Activated CD4-positive, alpha-beta T cell treated with anti-CD3 and anti-CD28 coated beads for 36 hours (primary cell): ENCODE measurements at regions not wholly inside any gene's neighbourhood (a gene's known extent, or its start where the extent isn't known, plus 50 kb on each side); places are given as distances from the start of the nearest gene placed in this dataset.

Experiments
- ATAC-seq: fragments of 200-7000 bp; cut with Tn5 transposase; one replicate; pipeline ENCODE4 v1.10.0; 2021; ENCODE audit warnings: mild to moderate bottlenecking, moderate library complexity
- CTCF ChIA-PET: fragments of 350-600 bp; sonication (Branson Sonifier 250); formaldehyde crosslinking; loops from one replicate; lab custom pipeline; 2021; ENCODE audit warnings: antibody characterized with exemption; lab: Charles Lee
- POLR2A ChIA-PET: fragments of 350-600 bp; sonication (Branson Sonifier 250); formaldehyde crosslinking; loops from one replicate; lab custom pipeline; 2021; ENCODE audit warnings: antibody characterized with exemption, inconsistent platforms; lab: Charles Lee
- DNase-seq: peaks from one replicate; pipeline ENCODE4 v3.0.0-alpha.2; 2020
- H3K27ac Mint-ChIP-seq: one replicate; pipeline ENCODE4 v1.8.0; 2021; ENCODE audit warnings: mixed read lengths
- H3K27me3 Mint-ChIP-seq: one replicate; pipeline ENCODE4 v1.8.0; 2021; ENCODE audit warnings: mixed read lengths
- H3K36me3 Mint-ChIP-seq: one replicate; pipeline ENCODE4 v1.8.0; 2021; ENCODE audit warnings: low read depth, mixed read lengths
- H3K4me1 Mint-ChIP-seq: one replicate; pipeline ENCODE4 v1.8.0; 2021; ENCODE audit warnings: mixed read lengths
- H3K4me3 Mint-ChIP-seq: one replicate; pipeline ENCODE4 v1.8.0; 2021; ENCODE audit warnings: mild to moderate bottlenecking, moderate library complexity, mixed read lengths
- H3K9me3 Mint-ChIP-seq: one replicate; pipeline ENCODE4 v1.8.0; 2021; ENCODE audit warnings: low read depth, mixed read lengths
- intact Hi-C, 2 experiments: fragments of 100-400 bp; cut with DNase I in 1 of 2; cut with micrococcal nuclease in 1 of 2; formaldehyde crosslinking; loops; one replicate each; pipeline versions ENCODE4 v1.14.2 to v1.15.1; 2022 to 2024; cut with DNase I, micrococcal nuclease

DNA sequence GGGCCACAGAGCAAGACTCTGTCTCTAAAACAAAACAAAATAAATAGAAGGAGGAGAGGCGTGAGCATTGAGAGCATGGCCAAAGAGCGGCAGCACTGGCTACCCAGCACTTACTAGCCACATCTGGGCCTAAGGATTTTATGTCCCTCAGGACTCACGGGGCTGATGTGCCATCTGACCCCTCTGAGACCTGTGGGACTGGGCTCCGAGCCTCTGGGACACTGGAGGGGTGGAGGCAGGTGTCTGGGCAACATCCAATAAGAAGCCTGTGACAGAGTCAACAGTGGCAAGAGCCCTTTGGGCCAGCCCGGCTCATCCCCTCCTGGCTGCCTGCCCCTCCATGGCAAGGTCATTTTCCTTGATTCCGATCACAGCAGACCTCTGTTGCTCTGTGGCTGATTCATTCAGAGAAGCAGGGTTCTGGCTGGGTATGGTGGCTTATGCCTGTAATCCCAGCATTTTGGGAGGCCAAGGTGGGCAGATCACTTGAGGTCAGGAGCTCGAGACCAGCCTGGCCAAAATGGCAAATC is 60.7 kb downstream of the RRM2 start:
- Mint-ChIP-seq H3K27me3 (no peaks in the 10 kb centered on the region), H3K4me3 (no peak overlapping the region), H3K27ac (no peak overlapping the region), H3K36me3 (peaks cover 4% of the 10 kb centered on the region), H3K4me1 (no peaks in the 10 kb centered on the region), H3K9me3 (no peaks in the 10 kb centered on the region)
- ChIA-PET CTCF (no interaction called here), POLR2A (no interaction called here)
- no peak for DNase-seq
- intact Hi-C loops, result no loop called here
- ATAC-seq, result no peak

DNA sequence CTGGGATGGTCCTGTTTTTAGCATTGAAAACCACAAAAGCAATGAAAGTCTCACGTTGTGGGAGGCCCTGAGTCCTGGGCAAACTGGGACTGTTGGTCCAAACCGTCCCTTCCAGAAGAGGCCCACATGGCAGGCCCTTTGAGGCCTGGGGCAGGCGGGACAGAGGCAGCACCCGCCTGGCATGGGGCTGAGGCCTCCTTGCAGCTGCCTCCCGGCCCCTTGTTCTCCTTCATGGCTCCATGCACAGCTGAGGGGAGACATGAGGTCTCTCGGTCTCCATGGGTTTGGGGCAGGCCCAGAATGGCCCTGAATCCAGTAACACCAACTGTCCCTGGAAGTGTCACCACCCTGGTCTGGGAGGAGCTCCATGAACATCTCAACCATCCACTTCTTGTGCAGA is 61.9 kb downstream of the RRM2 start:
- intact Hi-C loops, result no loop called here
- CTCF ChIA-PET, result no interaction called here
- POLR2A ChIA-PET, result no interaction called here
- no peak for ATAC-seq
- H3K27me3 Mint-ChIP-seq, result no peaks in the 10 kb centered on the region
- H3K36me3 Mint-ChIP-seq, result peaks cover 8% of the 10 kb centered on the region
- no peak for DNase-seq
- no peak overlapping the region for H3K27ac Mint-ChIP-seq
- H3K9me3 Mint-ChIP-seq, result no peaks in the 10 kb centered on the region
- H3K4me3 Mint-ChIP-seq, result no peak overlapping the region
- H3K4me1 Mint-ChIP-seq, result no peaks in the 10 kb centered on the region

DNA sequence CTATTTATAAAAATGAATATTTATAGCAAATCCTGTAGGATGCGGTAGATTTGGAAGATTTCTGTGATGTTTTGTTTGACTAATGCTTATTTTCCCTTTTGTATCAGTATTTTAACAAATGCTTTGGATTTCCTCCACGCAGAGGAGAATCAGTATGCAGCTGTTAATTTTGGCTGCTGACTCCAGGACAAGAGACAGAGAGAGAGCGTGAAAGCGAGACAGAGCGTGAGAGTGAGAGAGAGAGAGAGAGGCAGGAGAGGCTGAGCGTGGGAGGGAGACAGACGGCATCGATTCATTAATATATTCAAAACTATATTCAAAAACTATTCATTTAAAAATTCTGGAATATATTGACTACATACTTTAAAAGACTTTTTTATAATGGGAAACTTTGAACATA is 62.5 kb downstream of the RRM2 start:
- Mint-ChIP-seq H3K4me3 (no peak overlapping the region), H3K36me3 (peaks cover 8% of the 10 kb centered on the region), H3K9me3 (peaks cover 3% of the 10 kb centered on the region), H3K27me3 (no peaks in the 10 kb centered on the region), H3K27ac (no peak overlapping the region), H3K4me1 (no peaks in the 10 kb centered on the region)
- ChIA-PET CTCF (no interaction called here), POLR2A (no interaction called here)
- no peak for ATAC-seq
- intact Hi-C loops, result no loop called here
- no peak for DNase-seq

DNA sequence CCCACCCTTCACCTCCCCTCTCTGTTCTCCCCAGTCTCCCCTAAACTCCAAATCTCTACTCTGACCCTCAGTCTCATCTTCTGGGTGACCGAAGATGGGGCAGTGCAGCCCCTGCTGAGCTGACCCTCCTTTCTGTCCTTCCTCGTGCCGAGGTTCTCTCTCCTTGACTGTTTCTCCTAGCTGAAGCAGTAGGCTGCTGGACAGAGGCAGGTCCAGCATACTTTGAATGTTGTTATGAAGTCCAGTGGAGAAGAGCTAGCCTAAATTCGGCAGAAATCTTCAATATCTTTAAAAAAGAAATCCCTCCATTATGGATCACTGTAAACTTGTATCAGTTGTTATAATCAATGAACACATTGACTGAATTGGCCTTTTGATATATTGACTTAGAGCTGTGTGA is 63.2 kb downstream of the RRM2 start:
- Mint-ChIP-seq H3K4me1 (no peaks in the 10 kb centered on the region), H3K27ac (no peak overlapping the region), H3K36me3 (peaks cover 8% of the 10 kb centered on the region), H3K27me3 (no peaks in the 10 kb centered on the region), H3K4me3 (no peak overlapping the region), H3K9me3 (peaks cover 5% of the 10 kb centered on the region)
- ChIA-PET CTCF (interaction anchor here (0.7 kb wide), 2 partner anchors 344 to 363 kb away, joined by 3 read pairs; no protein-coding TSS in a partner anchor), POLR2A (no interaction called here)
- intact Hi-C loops, result no loop called here
- DNase-seq, result no peak
- ATAC-seq, result no peak

DNA sequence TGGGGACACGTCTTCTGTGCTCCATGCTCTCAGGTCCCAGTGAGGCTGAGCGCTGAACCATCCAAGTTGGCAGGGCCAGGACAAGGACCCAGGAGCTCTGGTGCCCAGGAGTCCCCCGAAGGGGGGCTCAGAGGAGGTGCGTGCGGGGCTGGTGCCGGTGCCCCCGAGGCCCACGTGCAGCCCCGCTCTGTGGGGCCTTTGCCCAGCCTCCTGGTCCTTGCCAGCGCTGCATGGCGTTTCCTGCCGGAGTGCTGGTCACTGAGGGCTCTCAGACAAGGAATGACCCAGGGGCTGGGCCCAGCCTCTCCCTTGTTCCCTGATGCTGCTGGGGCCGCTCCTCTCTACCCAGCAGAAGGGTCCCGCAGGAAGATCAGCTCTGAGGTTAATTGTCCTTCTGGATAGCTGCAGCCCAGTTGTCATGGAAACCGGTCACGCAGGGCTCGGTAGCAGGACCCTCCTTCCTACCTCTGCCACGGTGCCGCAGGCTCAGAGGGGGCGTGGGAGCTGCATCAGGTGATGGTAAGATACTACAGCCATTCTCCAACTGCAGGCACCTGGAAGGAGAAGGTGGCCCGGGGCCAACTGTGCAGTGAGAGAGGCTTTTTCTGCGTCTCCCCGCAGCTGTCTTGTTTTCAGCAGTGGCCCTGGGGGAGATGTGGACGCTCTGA is 64.5 kb downstream of the RRM2 start:
- POLR2A ChIA-PET, result no interaction called here
- no peak for ATAC-seq
- peaks cover 4% of the 10 kb centered on the region for H3K36me3 Mint-ChIP-seq

DNA sequence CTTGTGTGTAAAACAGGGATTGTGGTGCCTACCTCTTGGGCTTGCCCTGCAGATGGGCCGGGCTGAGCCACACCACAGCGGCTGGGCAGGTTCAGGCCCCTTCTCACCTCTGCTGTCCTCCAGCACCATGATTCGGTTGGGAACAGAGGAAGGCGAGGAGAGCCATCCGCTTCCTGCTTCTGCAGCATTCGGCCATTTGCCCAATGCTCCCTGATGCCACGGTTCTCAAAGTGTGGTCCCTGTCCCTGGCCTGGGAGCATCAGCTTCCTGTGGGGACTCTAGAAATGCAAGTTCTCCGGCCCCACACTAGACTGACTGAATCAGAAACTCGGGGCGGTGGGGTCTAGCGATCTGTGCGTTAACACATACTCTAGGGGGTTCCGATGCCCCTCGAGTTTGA is 65.1 kb downstream of the RRM2 start:
- CTCF ChIA-PET, result no interaction called here

More for the DNA sequence above, 64.5 kb downstream of the RRM2 start:
- CTCF ChIA-PET, result no interaction called here
- DNase-seq, result no peak
- Mint-ChIP-seq H3K27me3 (no peaks in the 10 kb centered on the region), H3K27ac (no peak overlapping the region), H3K4me1 (no peaks in the 10 kb centered on the region), H3K9me3 (peaks cover 5% of the 10 kb centered on the region), H3K4me3 (no peak overlapping the region)
- intact Hi-C loops, result no loop called here

DNA sequence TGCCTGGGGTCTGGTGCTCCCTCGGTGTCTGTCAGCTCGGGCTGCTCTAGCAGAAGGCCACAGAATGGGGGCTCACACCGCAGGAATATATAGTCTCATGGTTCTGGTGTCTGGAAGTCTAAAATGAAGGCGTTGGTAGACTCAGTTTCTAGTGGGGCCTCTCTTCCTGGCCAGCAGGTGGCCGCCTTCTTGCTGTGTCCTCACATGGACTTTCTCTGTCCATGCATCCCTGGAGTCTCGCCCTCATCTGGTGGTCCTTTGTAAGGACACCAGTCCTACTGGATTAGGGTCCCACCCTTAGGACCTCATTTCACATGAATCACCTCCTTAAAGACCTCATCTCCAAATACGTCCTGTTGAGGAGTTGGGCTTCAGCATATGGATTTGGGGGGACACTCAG is 65.7 kb downstream of the RRM2 start:
- Mint-ChIP-seq H3K36me3 (peaks cover 4% of the 10 kb centered on the region), H3K9me3 (peaks cover 5% of the 10 kb centered on the region), H3K4me1 (no peaks in the 10 kb centered on the region), H3K4me3 (no peak overlapping the region), H3K27ac (no peak overlapping the region), H3K27me3 (no peaks in the 10 kb centered on the region)
- ChIA-PET POLR2A (no interaction called here), CTCF (interaction anchor here (0.8 to 1.0 kb wide), 2 partner anchors 64 to 221 kb away, joined by 3 to 5 read pairs; no protein-coding TSS in a partner anchor)
- DNase-seq (no peak), ATAC-seq (no peak)
- intact Hi-C loops, result no loop called here

More for the DNA sequence above, 65.1 kb downstream of the RRM2 start:
- Mint-ChIP-seq H3K4me3 (no peak overlapping the region), H3K4me1 (no peaks in the 10 kb centered on the region), H3K36me3 (peaks cover 4% of the 10 kb centered on the region), H3K27ac (no peak overlapping the region), H3K9me3 (peaks cover 5% of the 10 kb centered on the region), H3K27me3 (no peaks in the 10 kb centered on the region)
- DNase-seq, result no peak
- no peak for ATAC-seq
- intact Hi-C loops, result no loop called here
- POLR2A ChIA-PET, result no interaction called here

DNA sequence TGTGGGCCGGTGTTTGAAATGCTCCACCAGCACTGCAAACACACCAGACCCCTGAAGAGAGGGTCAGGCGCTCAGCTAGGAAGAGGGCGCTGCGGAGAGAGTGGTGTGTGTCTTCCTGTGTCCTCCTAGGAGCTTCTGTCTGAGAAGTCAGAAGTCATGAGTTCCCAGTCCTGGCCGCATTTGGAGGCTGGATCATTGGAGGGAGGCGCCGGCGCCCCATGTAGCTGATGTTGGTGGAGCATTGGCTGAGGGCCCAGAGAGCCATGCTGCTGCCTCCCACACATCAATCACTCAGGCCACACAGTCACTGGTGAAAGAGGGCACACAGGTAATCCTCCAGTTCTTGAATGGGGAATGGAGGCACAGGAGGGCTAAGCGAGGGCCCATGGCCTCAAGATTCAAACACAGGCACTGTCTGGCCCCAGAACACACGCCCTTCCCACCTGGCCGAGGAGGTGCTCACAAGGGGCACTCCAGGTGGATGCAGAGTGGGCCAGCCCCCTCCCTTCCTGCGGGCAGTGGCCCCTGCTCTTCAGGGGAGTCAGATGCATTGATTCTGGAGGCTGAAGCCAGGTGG is 66.3 kb downstream of the RRM2 start:
- intact Hi-C loops, result no loop called here
- CTCF ChIA-PET, result interaction anchor here (0.8 to 1.0 kb wide), 2 partner anchors 63 to 220 kb away, joined by 3 to 5 read pairs; no protein-coding TSS in a partner anchor
- H3K27ac Mint-ChIP-seq, result no peak overlapping the region

DNA sequence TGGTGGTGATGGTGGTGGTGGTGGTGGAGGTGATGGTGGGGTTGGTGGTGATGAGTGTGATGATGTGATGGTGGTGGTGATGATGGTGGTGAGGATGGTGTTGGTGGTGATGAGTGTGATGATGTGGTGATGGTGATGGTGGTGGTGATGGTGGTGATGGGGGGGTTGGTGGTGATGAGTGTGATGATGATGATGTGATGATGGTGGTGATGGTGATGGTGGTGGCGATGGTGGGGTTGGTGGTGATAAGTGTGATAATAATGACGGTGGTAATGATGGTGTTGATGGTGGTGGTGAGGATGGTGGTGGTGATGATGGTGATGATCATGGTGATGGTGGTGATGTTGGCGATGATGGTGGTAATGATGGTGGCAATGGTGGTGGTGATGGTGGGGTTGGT is 67.7 kb downstream of the RRM2 start:
- no peak overlapping the region for H3K27ac Mint-ChIP-seq
- intact Hi-C loops, result no loop called here
- H3K4me1 Mint-ChIP-seq, result no peaks in the 10 kb centered on the region
- ChIA-PET POLR2A (no interaction called here), CTCF (no interaction called here)
- DNase-seq (no peak), ATAC-seq (no peak)
- no peak overlapping the region for H3K4me3 Mint-ChIP-seq
- peaks cover 4% of the 10 kb centered on the region for H3K36me3 Mint-ChIP-seq
- H3K27me3 Mint-ChIP-seq, result no peaks in the 10 kb centered on the region
- H3K9me3 Mint-ChIP-seq, result peaks cover 5% of the 10 kb centered on the region

More for the DNA sequence above, 66.3 kb downstream of the RRM2 start:
- Mint-ChIP-seq H3K9me3 (peaks cover 5% of the 10 kb centered on the region), H3K4me3 (no peak overlapping the region), H3K36me3 (peaks cover 4% of the 10 kb centered on the region), H3K27me3 (no peaks in the 10 kb centered on the region), H3K4me1 (no peaks in the 10 kb centered on the region)
- ATAC-seq (no peak), DNase-seq (no peak)
- POLR2A ChIA-PET, result no interaction called here

DNA sequence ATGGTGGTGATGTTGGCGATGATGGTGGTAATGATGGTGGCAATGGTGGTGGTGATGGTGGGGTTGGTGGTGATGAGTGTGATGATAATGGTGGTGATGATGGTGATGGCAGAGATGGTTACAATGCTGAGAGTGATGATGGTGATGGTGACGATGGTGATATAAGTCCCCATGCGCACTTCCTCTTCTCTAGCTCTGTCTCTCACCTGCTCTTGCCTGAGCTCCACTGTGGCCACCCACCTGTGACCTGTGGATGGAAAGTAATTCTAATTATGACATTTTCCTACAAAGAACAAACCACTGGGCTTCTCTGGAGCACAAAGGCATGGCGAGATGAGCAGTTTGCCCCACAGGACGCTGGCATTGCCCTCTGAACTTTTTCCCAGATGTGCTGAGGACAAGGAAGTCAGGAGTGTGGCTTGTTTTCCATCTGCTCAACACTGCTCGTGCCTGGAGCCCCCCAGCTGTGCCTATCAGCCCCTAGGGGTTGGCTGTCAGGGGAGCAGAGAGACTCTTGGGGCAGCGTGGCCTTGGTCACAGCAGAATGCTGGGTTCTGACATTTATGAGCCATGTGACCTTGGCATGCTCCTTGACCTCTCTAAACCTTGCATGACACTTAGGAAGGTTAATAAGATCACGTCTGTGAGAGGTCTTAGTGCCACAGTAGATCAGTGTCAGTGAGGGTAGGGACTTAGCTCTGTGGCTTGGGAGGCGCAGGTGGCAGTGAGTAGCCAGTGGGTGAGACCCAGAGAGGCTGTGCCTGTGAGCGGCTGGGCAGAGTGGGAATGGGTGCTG is 68.4 kb downstream of the RRM2 start:
- H3K36me3 Mint-ChIP-seq, result peaks cover 4% of the 10 kb centered on the region
- H3K4me3 Mint-ChIP-seq, result no peak overlapping the region
- no peaks in the 10 kb centered on the region for H3K27me3 Mint-ChIP-seq
- intact Hi-C loops, result no loop called here
- ChIA-PET CTCF (interaction anchor here (0.5 kb wide), 1 partner anchor 213 kb away, joined by 3 read pairs; no protein-coding TSS in a partner anchor), POLR2A (no interaction called here)
- ATAC-seq (no peak), DNase-seq (no peak)
- H3K27ac Mint-ChIP-seq, result no peak overlapping the region
- no peaks in the 10 kb centered on the region for H3K4me1 Mint-ChIP-seq
- peaks cover 5% of the 10 kb centered on the region for H3K9me3 Mint-ChIP-seq

DNA sequence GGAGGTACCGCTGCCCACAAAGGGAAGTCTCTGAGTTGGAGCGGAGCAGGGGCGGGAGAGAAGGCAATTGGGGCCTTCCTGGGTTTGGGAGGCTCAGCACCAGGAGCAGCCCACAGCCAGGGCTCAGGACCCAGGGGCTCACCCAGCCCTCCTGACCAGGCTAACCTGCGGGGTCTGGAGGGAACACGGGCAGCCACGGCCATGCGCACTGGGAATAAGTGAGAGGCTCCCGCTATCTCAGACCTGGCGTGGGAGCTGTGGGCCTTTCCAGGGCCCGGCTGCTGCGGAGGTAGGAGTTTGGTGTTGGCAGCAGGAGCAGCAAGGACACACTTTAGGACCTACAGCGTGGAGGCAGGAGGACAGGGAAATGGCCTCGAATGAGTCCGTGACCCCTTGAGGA is 69.0 kb downstream of the RRM2 start:
- ChIA-PET POLR2A (no interaction called here), CTCF (interaction anchor here (0.5 to 0.9 kb wide), 2 partner anchors 27 to 213 kb away, joined by 3 read pairs; no protein-coding TSS in a partner anchor)
- H3K4me3 Mint-ChIP-seq, result no peak overlapping the region
- no peak for ATAC-seq
- intact Hi-C loops, result no loop called here
- no peak for DNase-seq
- H3K4me1 Mint-ChIP-seq, result no peaks in the 10 kb centered on the region
- no peak overlapping the region for H3K27ac Mint-ChIP-seq
- peaks cover 4% of the 10 kb centered on the region for H3K36me3 Mint-ChIP-seq
- H3K27me3 Mint-ChIP-seq, result no peaks in the 10 kb centered on the region
- H3K9me3 Mint-ChIP-seq, result peaks cover 5% of the 10 kb centered on the region
